SKM-1 treated with dmso at 0.1 percent for 144 hours (cell line): ENCODE measurements at regions not wholly inside any gene's neighbourhood (a gene's known extent, or its start where the extent isn't known, plus 50 kb on each side); places are given as distances from the start of the nearest gene placed in this dataset.
"Not testable (repeated sequence)": the region's sequence is repeated elsewhere in the genome, so short reads cannot be mapped to it uniquely, and the experiment has no call there.

ENCODE experiments used
- DNase-seq: peaks from one replicate; lab custom pipeline; 2025; ENCODE audit not compliant: unreplicated experiment; lab: John Stamatoyannopoulos, UW

GRCh38 chr6:5840734-5841390 lies 165.9 kb downstream of the NRN1 start:
- no peak for DNase-seq

- no peak for DNase-seq
These were observed 167.9 kb downstream of the NRN1 start for GRCh38 chr6:5838656-5839396.

GRCh38 chr6:5837323-5837722 lies 169.4 kb downstream of the NRN1 start:
- DNase-seq: no peak

- not testable (repeated sequence) for DNase-seq
These were observed 170.1 kb downstream of the NRN1 start for GRCh38 chr6:5836597-5836996.

- no peak for DNase-seq
These were observed 173.6 kb downstream of the NRN1 start for GRCh38 chr6:5833120-5833519.

GRCh38 chr6:5832668-5833067 lies 174.1 kb downstream of the NRN1 start:
- DNase-seq: no peak

- peak; percentile 67 for DNase-seq
These were observed 175.4 kb downstream of the NRN1 start for GRCh38 chr6:5831219-5831862.

GRCh38 chr6:5828296-5828695 lies 178.4 kb downstream of the NRN1 start:
- no peak for DNase-seq

GRCh38 chr6:5827056-5827904 lies 179.4 kb downstream of the NRN1 start:
- peak; percentile 72 for DNase-seq

GRCh38 chr6:5824382-5824983 lies 182.2 kb downstream of the NRN1 start:
- not testable (repeated sequence) for DNase-seq
